ENCODE measurements at regions not wholly inside any gene's neighbourhood (a gene's known extent, or its start where the extent isn't known, plus 50 kb on each side); places are given as distances from the start of the nearest gene placed in this dataset.
A peak's percentile ranks its signal among the peaks of the same experiment; 100 is the strongest.

DNA sequence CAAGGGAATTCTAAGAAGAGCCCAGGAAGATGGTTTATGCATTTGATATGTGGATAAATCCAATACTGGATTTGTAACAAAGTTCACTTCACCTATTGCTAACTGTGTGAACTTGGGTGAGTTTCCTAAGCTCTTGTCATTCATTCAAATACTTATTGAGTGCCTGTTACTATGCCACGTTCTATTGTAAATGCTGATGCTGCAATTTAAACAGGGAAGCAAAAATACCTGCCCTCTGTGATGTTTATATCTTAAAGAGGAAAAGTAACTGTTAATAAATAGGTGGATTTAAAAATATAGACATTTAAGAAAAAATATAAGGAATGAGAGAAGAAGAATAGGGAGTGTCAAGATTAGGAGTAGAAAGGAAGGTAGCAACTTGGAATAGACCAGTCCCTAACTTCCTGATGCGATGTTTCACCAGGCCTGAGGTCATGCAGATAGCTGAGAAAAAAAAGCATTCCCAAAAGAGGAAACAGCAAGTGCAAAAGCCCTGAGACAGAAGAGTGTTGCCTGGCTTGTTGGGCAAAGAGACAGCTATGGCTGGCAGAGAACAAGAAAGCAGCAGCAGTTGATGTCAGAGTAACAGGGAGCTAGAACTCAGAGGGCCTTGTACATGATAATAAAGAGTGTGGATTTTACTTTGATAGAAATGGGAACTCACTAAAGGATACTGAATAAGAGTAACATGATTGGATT lies 54.3 kb upstream of the TCF21 start:
- Histone ChIP-seq H3K4me3 (no peak overlapping the region), H3K4me1 (no peaks in the 10 kb centered on the region), H3F3A (ENCODE audit: low read depth) (no peaks in the 10 kb centered on the region), H3K36me3 (no peaks in the 10 kb centered on the region), H3K9ac (no peak overlapping the region), H3K79me2 (ENCODE audit: low read depth) (no peaks in the 10 kb centered on the region), H2AFZ (replicated peaks) (no peak overlapping the region), H3K9me3 (ENCODE audit: low read depth) (no peaks in the 10 kb centered on the region), H3K27ac (no peak overlapping the region), H3K4me2 (no peak overlapping the region), H3K27me3 (no peaks in the 10 kb centered on the region), H4K20me1 (ENCODE audit: low read depth) (no peaks in the 10 kb centered on the region)
- no peak overlapping the region for H3K27ac Mint-ChIP-seq
- no peak overlapping the region for H3K4me3 Mint-ChIP-seq
- no peaks in the 10 kb centered on the region for H3K36me3 Mint-ChIP-seq
- H3K27me3 Mint-ChIP-seq (ENCODE audit: insufficient read depth, low read depth), result peaks cover 2% of the 10 kb centered on the region
- DNase-seq (ENCODE audit: low spot score), result no peak
- no peaks in the 10 kb centered on the region for H3K4me1 Mint-ChIP-seq
- TF ChIP-seq, protein P1, sequence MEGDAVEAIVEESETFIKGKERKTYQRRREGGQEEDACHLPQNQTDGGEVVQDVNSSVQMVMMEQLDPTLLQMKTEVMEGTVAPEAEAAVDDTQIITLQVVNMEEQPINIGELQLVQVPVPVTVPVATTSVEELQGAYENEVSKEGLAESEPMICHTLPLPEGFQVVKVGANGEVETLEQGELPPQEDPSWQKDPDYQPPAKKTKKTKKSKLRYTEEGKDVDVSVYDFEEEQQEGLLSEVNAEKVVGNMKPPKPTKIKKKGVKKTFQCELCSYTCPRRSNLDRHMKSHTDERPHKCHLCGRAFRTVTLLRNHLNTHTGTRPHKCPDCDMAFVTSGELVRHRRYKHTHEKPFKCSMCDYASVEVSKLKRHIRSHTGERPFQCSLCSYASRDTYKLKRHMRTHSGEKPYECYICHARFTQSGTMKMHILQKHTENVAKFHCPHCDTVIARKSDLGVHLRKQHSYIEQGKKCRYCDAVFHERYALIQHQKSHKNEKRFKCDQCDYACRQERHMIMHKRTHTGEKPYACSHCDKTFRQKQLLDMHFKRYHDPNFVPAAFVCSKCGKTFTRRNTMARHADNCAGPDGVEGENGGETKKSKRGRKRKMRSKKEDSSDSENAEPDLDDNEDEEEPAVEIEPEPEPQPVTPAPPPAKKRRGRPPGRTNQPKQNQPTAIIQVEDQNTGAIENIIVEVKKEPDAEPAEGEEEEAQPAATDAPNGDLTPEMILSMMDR (IDR thresholded peaks at IDR 0.05), result no peak
- TF ChIP-seq EZH2phosphoT487 (IDR thresholded peaks at IDR 0.05), result no peak
- TF ChIP-seq EZH2 (IDR thresholded peaks at IDR 0.05), result no peak
- no peaks in the 10 kb centered on the region for H3K9me3 Mint-ChIP-seq

DNA sequence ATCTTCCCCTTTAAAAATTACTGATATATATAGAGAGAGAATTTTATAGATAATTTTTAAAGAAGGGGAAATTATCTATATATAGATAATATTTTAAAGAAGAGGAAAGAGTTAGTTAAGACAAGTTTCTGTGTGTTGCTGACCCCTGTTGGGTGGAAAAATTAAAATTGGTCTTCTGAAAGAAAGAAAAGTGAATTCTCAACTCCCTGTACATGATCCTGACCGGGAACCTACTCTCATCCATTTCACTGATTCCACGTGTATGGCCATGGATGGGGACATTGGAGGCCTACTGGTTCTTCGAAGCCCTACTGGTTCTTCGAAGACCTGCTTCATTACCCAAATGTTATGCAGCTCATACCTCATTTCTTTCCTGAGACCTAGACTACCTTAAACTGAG lies 53.0 kb upstream of the TCF21 start:
- no peak overlapping the region for H3K4me3 ChIP-seq
- no peaks in the 10 kb centered on the region for H4K20me1 ChIP-seq (ENCODE audit: low read depth)
- no peak overlapping the region for H3K9ac ChIP-seq
- no peaks in the 10 kb centered on the region for H3K4me1 ChIP-seq
- no peak overlapping the region for H3K27ac ChIP-seq
- peaks cover 2% of the 10 kb centered on the region for H3K27me3 Mint-ChIP-seq (ENCODE audit: insufficient read depth, low read depth)
- H3K79me2 ChIP-seq (ENCODE audit: low read depth), result no peaks in the 10 kb centered on the region
- TF ChIP-seq, protein P1 (IDR thresholded peaks at IDR 0.05), result no peak
- H3K9me3 ChIP-seq (ENCODE audit: low read depth), result no peaks in the 10 kb centered on the region
- no peaks in the 10 kb centered on the region for H3K36me3 ChIP-seq
- H3K36me3 Mint-ChIP-seq, result no peaks in the 10 kb centered on the region
- DNase-seq (ENCODE audit: low spot score), result no peak
- H3K4me3 Mint-ChIP-seq, result no peak overlapping the region
- no peak overlapping the region for H3K27ac Mint-ChIP-seq
- no peaks in the 10 kb centered on the region for H3F3A ChIP-seq (ENCODE audit: low read depth)
- no peaks in the 10 kb centered on the region for H3K4me1 Mint-ChIP-seq
- no peak overlapping the region for H3K4me2 ChIP-seq
- no peaks in the 10 kb centered on the region for H3K27me3 ChIP-seq
- no peaks in the 10 kb centered on the region for H3K9me3 Mint-ChIP-seq
- peak overlapping the region; percentile 27 for H2AFZ ChIP-seq (replicated peaks)

DNA sequence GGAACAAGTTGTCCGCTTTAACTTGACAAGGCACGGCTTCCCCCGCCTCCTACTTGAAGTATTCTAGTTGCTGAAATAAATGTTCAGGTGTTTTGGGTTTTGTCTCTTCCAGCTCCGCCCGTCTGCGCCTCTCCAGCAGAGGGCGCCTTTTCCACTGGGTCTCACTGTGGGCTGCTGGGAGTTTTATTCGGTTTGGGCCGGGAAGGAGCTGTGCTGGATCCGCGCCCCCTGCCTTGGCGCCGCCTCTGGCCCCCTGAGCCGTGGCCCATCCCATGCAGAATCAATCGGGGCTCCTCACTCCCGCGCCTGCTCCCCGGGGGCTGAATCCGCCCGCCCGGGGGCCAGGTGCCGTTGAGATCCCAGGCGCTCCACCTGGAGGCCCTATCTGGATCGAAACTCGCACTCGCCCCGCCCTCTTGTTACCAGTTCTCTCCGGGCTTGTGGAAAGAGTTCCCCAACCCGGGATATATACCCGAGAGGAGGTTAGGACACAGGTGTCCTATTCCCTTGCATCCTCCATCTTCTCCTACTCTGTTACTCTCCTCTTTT lies 51.0 kb upstream of the TCF21 start:
- Mint-ChIP-seq H3K4me1 (no peaks in the 10 kb centered on the region), H3K9me3 (no peaks in the 10 kb centered on the region)
- no peak overlapping the region for H3K27ac ChIP-seq

More for the DNA sequence above, 51.0 kb upstream of the TCF21 start:
- no peaks in the 10 kb centered on the region for H4K20me1 ChIP-seq (ENCODE audit: low read depth)
- H3K4me1 ChIP-seq, result peaks cover 9% of the 10 kb centered on the region
- H3K27me3 ChIP-seq, result no peaks in the 10 kb centered on the region
- H3F3A ChIP-seq (ENCODE audit: low read depth), result no peaks in the 10 kb centered on the region
- TF ChIP-seq EZH2 (IDR thresholded peaks at IDR 0.05), result no peak
- TF ChIP-seq, protein P1 (IDR thresholded peaks at IDR 0.05), result peak; percentile 94
- no peaks in the 10 kb centered on the region for H3K79me2 ChIP-seq (ENCODE audit: low read depth)
- DNase-seq (ENCODE audit: low spot score), result peak; percentile 80
- H3K4me3 ChIP-seq, result peak overlapping the region; percentile 58
- Mint-ChIP-seq H3K4me3 (peak overlapping the region; percentile 16), H3K36me3 (no peaks in the 10 kb centered on the region), H3K27ac (no peak overlapping the region), H3K27me3 (ENCODE audit: insufficient read depth, low read depth) (peaks cover 2% of the 10 kb centered on the region)
- no peak overlapping the region for H3K9ac ChIP-seq
- no peaks in the 10 kb centered on the region for H3K9me3 ChIP-seq (ENCODE audit: low read depth)
- peak overlapping the region; percentile 96 for H2AFZ ChIP-seq (replicated peaks)
- no peaks in the 10 kb centered on the region for H3K36me3 ChIP-seq
- peak overlapping the region; percentile 74 for H3K4me2 ChIP-seq

All from neural progenitor cell (in vitro differentiated cells).